ENCODE measurements at regions not wholly inside any gene's neighbourhood (a gene's known extent, or its start where the extent isn't known, plus 50 kb on each side); places are given as distances from the start of the nearest gene placed in this dataset.

- no peak for DNase-seq
These were observed 333.6 kb downstream of the NPHP4 start for GRCh38 chr1:5658340-5659316.

GRCh38 chr1:5651964-5652821 is 340.0 kb downstream of the NPHP4 start:
- no peak for DNase-seq

DNA sequence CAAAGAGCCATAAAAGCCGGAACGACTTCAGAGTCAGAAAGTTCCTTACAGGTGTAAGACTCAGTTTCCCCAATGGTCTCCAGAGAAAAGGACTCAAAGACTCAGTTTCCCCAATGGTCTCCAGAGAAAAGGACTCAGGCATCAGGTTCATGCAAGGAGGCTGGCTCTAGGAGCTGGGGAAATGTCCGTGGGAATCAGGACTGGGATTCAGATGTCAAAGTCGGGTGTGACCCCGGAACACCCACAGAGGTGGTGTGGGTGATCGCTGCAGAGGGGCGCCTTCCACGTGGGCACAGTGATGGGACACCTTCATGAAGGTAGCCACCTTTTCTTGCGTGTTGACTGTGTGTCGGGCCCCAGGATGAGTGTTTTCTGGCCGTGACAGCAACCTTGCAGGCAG is 340.8 kb downstream of the NPHP4 start:
- no peak for DNase-seq

GRCh38 chr1:5651027-5651410 is 341.2 kb downstream of the NPHP4 start:
- no peak for DNase-seq

DNA sequence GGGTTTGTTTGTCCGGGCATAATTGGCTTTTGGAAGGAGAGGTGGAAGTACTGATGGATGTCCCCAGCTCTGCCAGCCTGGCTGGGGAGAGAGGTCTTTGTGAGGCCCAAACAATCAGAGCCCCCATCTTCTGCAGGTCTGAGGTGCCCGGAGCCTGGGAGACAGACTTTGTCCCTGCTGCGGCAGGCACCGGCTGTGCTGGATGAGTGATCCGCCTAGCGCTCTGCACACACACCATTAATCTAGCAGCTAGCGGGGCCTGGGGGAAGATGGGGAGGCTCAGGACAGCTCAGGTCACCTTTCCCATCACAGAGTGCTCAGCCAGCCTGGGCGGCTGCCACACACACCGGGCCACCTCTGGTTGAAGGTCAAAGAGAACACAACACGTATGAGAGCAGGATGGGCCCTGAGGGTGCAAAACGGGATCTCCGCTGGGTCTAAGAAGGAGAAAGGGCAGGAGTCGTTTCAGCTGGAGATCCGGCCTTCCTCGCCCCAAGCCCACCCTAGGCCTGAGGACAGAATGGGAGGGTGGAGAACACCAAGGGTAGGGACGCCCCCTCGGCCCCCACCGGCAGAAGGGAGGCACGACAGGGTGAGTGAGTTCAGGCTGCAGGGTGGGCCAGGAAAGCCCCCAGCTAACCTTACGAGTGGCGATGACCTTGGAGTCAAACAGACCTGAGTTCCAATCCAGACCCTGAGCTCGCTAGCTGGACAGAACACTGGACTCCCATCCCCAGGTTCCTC is 341.8 kb downstream of the NPHP4 start:
- DNase-seq = no peak

GRCh38 chr1:5649795-5650194 is 342.4 kb downstream of the NPHP4 start:
- DNase-seq = no peak

- DNase-seq = no peak
These were observed 343.1 kb downstream of the NPHP4 start for GRCh38 chr1:5649166-5649551.

GRCh38 chr1:5648410-5649165 is 343.6 kb downstream of the NPHP4 start:
- DNase-seq = no peak

- no peak for DNase-seq
These were observed 345.0 kb downstream of the NPHP4 start for GRCh38 chr1:5647234-5647633.

GRCh38 chr1:5646486-5647149 is 345.6 kb downstream of the NPHP4 start:
- no peak for DNase-seq

DNA sequence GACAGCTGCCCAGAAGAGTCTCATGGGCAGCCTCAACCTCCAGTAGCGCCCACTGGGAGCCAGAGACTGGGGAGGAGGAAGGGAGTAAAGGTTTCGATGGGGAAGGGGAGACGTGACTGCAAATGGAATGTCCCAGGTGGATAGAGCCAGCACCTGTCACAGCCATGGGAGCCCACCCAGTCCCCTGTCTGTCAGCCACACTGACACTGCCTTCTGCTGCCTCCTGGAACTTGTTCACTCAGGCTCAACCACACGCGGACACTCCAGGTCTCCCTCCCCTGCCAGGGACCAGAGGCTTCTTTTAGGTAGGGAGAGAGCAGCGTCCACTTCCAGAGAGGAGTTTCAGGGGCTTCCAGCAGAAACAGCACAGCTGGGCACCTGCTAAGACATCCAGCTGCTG is 346.3 kb downstream of the NPHP4 start:
- DNase-seq = no peak

- DNase-seq = no peak
These were observed 347.2 kb downstream of the NPHP4 start for GRCh38 chr1:5645135-5645399.

- DNase-seq = no peak
These were observed 347.7 kb downstream of the NPHP4 start for GRCh38 chr1:5644281-5645134.

GRCh38 chr1:5643360-5644107 is 348.7 kb downstream of the NPHP4 start:
- no peak for DNase-seq

DNA sequence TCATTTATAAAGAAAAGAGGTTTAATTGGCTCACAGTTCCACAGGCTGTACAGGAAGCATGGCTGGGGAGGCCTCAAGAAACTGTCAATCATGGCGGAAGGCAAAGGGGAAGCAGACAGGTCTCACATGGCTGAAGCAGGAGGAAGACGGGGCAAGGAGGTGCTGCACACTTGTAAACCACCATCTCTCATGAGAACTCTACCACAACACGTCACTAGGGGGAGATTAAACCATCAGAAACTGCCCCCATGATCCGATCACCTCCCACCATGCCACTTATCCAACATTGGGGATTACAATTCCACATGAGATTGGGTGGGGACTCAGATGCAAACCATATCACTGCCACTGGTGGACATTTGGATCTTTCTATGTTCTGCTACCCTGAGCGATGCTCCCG is 351.4 kb downstream of the NPHP4 start:
- DNase-seq = no peak

DNA sequence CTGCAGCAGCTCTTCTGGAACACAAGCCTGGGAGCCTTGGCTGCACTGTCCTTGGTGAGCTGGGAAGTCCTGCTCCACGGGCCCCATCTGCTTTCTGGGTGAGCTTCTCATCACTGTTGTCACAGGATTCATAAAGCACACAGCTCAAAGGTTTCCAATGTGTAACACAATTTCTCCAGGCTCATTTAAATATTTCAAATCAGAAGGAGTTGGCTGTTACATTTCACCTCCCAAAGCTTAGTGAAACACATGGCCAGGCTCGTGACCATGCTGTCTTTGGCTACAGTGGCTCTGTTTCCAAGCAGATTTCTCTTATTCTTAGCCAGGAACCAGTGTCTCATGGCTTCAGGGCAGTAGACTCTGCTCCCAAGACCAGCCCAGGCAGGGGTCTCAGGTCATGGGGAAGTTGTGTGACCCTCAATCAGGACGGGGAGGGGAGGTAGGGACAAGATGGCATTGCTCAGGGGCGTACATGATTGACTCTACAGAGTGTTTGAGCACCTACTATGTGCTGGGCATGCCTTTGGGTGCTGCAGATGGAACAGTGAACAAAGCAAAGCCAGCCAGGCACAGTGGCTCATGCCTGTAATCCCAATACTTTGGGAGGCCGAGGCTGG is 353.0 kb downstream of the NPHP4 start:
- DNase-seq = no peak

DNA sequence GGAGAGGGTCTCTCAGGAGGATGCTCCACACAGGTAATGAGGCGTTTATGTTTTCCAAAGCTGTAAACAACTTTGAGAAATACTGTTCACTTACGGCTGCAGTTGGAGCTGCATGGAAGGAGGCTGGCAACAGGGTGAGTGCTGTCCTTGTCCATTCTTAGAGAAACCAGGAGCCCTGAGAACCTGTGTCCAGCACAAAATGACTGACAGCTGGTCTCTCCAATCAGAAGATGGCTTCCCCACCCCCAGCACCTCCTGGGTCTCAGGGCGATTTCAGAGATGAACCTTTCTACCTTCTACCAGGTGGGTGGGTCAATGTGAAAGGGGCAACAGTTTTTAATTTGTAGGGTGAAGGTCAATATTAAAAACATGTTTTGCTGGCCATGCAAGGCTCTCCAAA is 353.6 kb downstream of the NPHP4 start:
- no peak for DNase-seq

- DNase-seq = no peak
These were observed 355.1 kb downstream of the NPHP4 start for GRCh38 chr1:5637171-5637570.

- DNase-seq = no peak
These were observed 357.3 kb downstream of the NPHP4 start for GRCh38 chr1:5634893-5635292.

All from skin of body (tissue), 1 donor.